ENCODE measurements at regions not wholly inside any gene's neighbourhood (a gene's known extent, or its start where the extent isn't known, plus 50 kb on each side); places are given as distances from the start of the nearest gene placed in this dataset.

- no peak overlapping the region for H3K4me3 ChIP-seq (replicated peaks; ENCODE audit: low read depth, low read length)
- no peak for DNase-seq (ENCODE audit: extremely low read depth, low read depth)
- TF ChIP-seq CTCF (IDR thresholded peaks at IDR 0.05; ENCODE audit: low read depth, low read length, missing control alignments): no peak
Measured at GRCh38 chr5:2663489-2663888, 88.0 kb downstream of the IRX2 start.

- no peak for DNase-seq (ENCODE audit: extremely low read depth, low read depth)
- H3K4me3 ChIP-seq (replicated peaks; ENCODE audit: low read depth, low read length): no peak overlapping the region
- TF ChIP-seq CTCF (IDR thresholded peaks at IDR 0.05; ENCODE audit: low read depth, low read length, missing control alignments): no peak
Measured at GRCh38 chr5:2660315-2660714, 91.2 kb downstream of the IRX2 start.

GRCh38 chr5:2658881-2659470 lies 92.5 kb downstream of the IRX2 start:
- no peak overlapping the region for H3K4me3 ChIP-seq (replicated peaks; ENCODE audit: low read depth, low read length)
- DNase-seq (ENCODE audit: extremely low read depth, low read depth): no peak
- no peak for TF ChIP-seq CTCF (IDR thresholded peaks at IDR 0.05; ENCODE audit: low read depth, low read length, missing control alignments)

GRCh38 chr5:2658447-2658846 lies 93.0 kb downstream of the IRX2 start:
- no peak overlapping the region for H3K4me3 ChIP-seq (replicated peaks; ENCODE audit: low read depth, low read length)
- no peak for DNase-seq (ENCODE audit: extremely low read depth, low read depth)
- TF ChIP-seq CTCF (IDR thresholded peaks at IDR 0.05; ENCODE audit: low read depth, low read length, missing control alignments): no peak

GRCh38 chr5:2657151-2657550 lies 94.3 kb downstream of the IRX2 start:
- DNase-seq (ENCODE audit: extremely low read depth, low read depth): no peak
- no peak for TF ChIP-seq CTCF (IDR thresholded peaks at IDR 0.05; ENCODE audit: low read depth, low read length, missing control alignments)
- H3K4me3 ChIP-seq (replicated peaks; ENCODE audit: low read depth, low read length): no peak overlapping the region

GRCh38 chr5:2656206-2656605 lies 95.3 kb downstream of the IRX2 start:
- DNase-seq (ENCODE audit: extremely low read depth, low read depth): no peak
- no peak overlapping the region for H3K4me3 ChIP-seq (replicated peaks; ENCODE audit: low read depth, low read length)
- TF ChIP-seq CTCF (IDR thresholded peaks at IDR 0.05; ENCODE audit: low read depth, low read length, missing control alignments): no peak

- DNase-seq (ENCODE audit: extremely low read depth, low read depth): no peak
- TF ChIP-seq CTCF (IDR thresholded peaks at IDR 0.05; ENCODE audit: low read depth, low read length, missing control alignments): no peak
- no peak overlapping the region for H3K4me3 ChIP-seq (replicated peaks; ENCODE audit: low read depth, low read length)
Measured at GRCh38 chr5:2653991-2654390, 97.5 kb downstream of the IRX2 start.
